ENCODE measurements at regions not wholly inside any gene's neighbourhood (a gene's known extent, or its start where the extent isn't known, plus 50 kb on each side); places are given as distances from the start of the nearest gene placed in this dataset.

DNA sequence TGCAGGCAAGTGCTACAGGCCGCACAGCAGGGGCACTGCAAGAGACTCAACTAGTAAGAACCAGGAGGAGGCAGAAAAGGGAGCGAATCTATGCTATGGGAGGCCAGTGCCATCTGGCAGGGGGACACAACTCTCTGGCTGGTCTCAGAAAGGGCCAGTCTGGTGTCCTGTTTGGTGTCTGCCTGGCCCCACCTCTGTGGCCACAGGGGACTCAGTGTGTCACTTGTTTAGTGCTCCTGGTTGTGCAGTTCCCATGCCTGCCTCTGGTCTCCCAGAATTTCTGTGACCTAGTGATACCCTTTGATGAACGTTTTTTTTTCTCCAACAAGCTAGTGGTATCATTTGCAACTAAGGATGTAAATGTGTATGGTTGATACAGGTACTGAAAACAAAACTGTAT lies 59.2 kb upstream of the JCAD start:
- no peak for DNase-seq (ENCODE audit: low read depth)

DNA sequence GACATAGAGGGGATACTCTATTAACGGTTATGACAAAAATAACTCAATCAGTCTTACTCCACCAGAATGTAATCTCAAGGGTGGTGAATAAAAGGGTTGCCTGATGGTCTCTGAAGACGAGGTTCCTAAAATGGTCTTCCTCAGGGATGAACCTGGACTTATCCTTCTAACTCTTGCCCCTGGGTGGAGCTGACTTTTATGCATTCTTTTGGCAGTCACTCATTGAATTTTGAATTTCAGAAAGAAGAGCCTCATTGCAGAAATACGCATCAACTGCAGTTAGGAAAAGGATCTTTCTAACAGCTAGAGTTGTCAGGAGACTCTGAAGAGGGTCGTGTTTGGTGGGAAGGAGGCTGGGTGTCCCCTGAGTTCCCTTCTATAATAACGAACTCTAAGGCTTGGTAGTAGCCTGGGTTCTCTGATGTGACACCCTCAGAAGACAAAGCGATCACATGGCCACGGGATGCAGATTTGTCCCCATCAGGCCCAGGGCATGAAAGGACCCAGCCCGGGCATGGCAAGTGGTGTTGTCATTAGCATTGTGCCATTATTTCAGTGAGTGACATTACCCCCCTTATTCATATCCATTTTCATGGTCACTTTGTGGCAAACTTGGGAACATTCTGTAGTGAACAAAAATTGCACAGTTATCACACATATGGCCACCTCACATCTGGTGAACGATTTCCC lies 58.6 kb upstream of the JCAD start:
- DNase-seq (ENCODE audit: low read depth): no peak

DNA sequence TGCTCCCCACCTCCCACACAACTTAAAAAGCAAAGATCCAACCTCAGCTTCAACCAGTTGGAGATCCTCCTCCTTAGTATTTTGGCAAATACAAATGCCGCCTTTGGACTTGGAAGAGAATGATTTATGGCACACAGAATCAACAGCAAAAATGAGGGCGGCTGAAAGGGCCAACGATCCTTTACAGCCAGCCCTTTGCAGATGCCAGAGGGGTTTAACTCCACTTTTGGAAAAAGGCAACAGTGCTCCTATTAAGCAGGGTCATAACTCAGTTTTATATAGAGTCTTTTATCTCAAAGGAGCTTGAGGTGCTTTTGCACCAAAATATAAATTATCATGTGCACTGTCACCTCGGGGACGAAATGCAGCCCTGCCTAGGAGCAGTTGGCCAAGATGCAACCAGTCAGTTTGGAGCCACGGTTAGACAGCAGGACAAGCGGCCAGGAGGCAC lies 56.7 kb upstream of the JCAD start:
- no peak for DNase-seq (ENCODE audit: low read depth)

DNA sequence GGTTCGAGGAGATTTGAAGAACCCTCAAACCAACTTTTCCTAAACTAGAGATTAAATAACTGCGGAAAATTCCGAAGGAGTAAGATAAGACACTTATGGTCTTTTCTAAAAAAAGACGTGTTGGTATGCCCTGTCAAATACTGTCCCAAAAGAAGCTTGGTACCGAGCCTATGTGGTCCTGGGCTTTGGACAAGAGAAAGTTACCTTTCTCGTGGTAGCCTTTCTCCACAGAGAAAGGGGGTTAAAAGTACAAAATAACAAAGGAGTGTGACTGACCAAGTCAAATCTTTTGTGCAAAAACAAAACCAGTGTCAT lies 56.2 kb upstream of the JCAD start:
- no peak for DNase-seq (ENCODE audit: low read depth)

DNA sequence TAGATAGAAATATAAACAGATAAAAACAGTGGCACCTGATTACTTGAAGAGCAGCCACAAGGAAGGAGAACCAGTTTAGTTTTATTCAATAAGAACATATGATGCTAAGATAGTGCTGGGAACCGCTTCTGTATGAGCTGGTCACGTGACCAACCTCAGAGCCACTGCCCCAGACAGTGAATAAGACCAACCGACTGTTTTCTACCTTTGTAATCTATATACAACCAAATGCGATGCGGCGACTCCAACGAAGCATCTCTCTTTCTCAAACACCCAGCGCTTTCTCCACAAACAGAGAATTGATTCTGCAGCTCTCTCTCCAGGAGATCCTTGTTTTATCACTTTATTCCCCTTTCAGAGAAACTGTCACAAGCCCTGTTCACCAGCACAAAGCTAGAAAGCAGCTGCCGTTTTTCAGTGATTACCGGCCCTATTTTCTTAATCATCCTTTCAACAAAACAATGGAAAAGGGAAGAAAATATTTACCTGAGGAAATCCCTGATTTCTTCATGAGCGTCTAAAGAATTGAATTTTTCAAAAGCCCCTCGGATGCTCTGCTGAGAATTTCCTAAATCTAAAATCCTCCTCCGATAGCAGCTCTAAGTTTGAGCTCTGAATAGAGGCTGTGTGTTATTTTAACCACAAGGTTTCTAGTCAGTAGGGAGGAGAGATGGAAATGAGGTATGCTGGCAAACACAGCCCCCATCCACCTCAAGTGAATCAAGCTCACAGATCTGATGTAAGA lies 55.7 kb upstream of the JCAD start:
- no peak for DNase-seq (ENCODE audit: low read depth)

DNA sequence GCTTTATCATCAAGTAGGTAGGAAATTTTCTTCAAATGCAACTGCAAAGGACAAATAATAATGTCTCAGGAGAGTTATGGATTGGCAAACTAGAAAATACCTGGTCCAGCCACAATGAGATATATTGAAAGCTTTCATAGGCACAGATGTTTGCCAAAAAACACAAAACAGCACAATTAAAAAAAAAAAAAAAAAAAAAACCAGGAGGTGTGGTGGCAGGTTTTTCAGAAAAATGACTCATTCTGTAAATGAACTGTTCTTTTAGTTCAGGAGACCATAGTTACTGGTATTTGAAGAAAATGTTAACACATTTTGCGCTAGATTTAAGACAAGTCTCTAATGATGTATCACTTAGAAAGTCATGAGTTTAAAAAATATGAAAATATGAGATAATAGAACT lies 55.0 kb upstream of the JCAD start:
- DNase-seq (ENCODE audit: low read depth): no peak

DNA sequence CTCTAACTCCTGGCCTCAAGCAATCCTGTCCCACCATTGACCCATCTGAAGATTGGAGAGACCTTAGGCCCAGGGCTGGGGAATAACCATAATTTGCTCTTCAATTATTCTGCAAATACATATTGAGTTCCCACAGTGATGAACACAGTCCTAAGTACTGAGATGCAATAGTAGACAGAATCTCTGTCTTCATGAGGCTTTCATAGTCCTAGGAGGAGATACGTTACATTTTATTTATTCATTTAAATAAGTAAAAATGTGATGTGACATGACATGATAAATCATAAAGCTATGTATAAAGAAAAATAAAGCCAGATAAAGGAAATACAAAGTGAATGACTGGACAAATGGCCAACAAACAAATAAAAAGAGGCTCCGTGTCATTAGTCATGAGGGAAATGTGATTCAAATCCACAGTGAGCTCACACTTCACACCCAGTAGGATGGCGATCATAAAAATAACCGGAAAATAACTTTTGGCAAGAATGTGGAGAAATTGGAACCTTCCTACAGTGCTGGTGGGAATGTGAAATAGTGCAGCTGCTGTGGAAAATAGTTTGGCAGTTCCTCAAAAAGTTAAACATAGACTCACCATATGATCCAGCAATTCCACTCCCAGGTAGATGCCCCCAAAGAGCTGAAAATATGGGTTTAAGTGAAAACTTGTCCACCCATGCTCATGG lies 52.1 kb upstream of the JCAD start:
- DNase-seq (ENCODE audit: low read depth): peak; percentile 52

All from RPMI7951 (cell line).